ENCODE measurements at regions not wholly inside any gene's neighbourhood (a gene's known extent, or its start where the extent isn't known, plus 50 kb on each side); places are given as distances from the start of the nearest gene placed in this dataset.

DNA sequence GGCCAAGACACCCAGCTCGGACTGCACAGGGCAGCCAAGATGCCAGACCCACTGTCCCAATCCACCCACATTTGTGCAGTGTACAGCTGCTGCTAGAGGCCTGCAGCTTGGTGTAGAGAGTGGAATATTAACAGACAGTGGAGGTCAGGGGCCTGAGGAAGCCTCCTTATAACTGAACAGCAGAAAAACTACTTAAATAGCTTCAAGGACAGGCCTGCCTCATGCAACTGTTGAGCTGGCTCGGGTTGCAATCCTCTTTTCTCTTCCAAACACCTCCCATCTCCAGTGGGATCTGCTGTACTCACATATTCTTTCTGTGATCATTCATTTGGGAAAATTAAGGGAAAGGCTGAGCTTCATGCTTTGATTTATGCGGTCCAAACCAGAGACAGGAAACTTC, 1043.2 kb upstream of the TMEM132C start:
- no peak for TF ChIP-seq EP300 (IDR thresholded peaks at IDR 0.05; ENCODE audit: borderline replicate concordance)
- no peak for TF ChIP-seq YY1 (IDR thresholded peaks at IDR 0.05; ENCODE audit: low read depth)
- TF ChIP-seq, protein P1, sequence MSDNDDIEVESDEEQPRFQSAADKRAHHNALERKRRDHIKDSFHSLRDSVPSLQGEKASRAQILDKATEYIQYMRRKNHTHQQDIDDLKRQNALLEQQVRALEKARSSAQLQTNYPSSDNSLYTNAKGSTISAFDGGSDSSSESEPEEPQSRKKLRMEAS (IDR thresholded peaks at IDR 0.05) = no peak
- no peak for TF ChIP-seq ZBTB7A (IDR thresholded peaks at IDR 0.05; ENCODE audit: low read depth)
- TF ChIP-seq CEBPB (IDR thresholded peaks at IDR 0.05) = no peak
- no peak for TF ChIP-seq CREB1 (IDR thresholded peaks at IDR 0.05; ENCODE audit: low read depth)
- no peak for TF ChIP-seq RAD21 (IDR thresholded peaks at IDR 0.05; ENCODE audit: low read depth)
- no peak for TF ChIP-seq TAF1 (IDR thresholded peaks at IDR 0.05; ENCODE audit: low read depth)
- TF ChIP-seq TCF12 (IDR thresholded peaks at IDR 0.05; ENCODE audit: low read depth) = no peak
- TF ChIP-seq TEAD4 (IDR thresholded peaks at IDR 0.05) = no peak
- no peak for TF ChIP-seq EGR1 (IDR thresholded peaks at IDR 0.05)
